Aorta (tissue), 5 donors: ENCODE measurements at regions not wholly inside any gene's neighbourhood (a gene's known extent, or its start where the extent isn't known, plus 50 kb on each side); places are given as distances from the start of the nearest gene placed in this dataset.
"Not testable (repeated sequence)": the region's sequence is repeated elsewhere in the genome, so short reads cannot be mapped to it uniquely, and the experiment has no call there.

Source experiments
- ATAC-seq: fragments of 200-7000 bp; cut with Tn5 transposase; one replicate; pipeline ENCODE4 v1.9.1; 2022; ENCODE audit warnings: moderate library complexity; ENCODE audit not compliant: low FRiP score
- DNase-seq, 2 donors: peaks; one replicate each; pipeline ENCODE4 v3.0.0-alpha.2; 2020
- H3K27ac ChIP-seq, 2 donors: one replicate each; pipeline ENCODE4 v1.5.1; 2013; ENCODE audit warnings: low read length in 2 of 2, mild to moderate bottlenecking in 2 of 2, moderate library complexity in 2 of 2, control low read depth in 1 of 2, inconsistent platforms in 1 of 2, low read depth in 1 of 2
- H3K27me3 ChIP-seq, 2 donors: one replicate each; pipeline ENCODE4 v1.6.1; 2013; ENCODE audit warnings: control low read depth in 1 of 2, low read length in 1 of 2, mild to moderate bottlenecking in 1 of 2, moderate library complexity in 1 of 2; ENCODE audit not compliant: insufficient read depth in 2 of 2, control insufficient read depth in 1 of 2
- H3K36me3 ChIP-seq, 2 donors: one replicate each; pipeline ENCODE4 v1.6.1; 2013; ENCODE audit warnings: control low read depth in 1 of 2, low read length in 1 of 2, mild to moderate bottlenecking in 1 of 2; ENCODE audit not compliant: insufficient read depth in 2 of 2, control insufficient read depth in 1 of 2
- H3K4me1 ChIP-seq, 2 donors: one replicate each; pipeline ENCODE4 v1.6.1; 2013; ENCODE audit warnings: low read length in 2 of 2, control low read depth in 1 of 2, mild to moderate bottlenecking in 1 of 2, moderate library complexity in 1 of 2; ENCODE audit not compliant: insufficient read depth in 2 of 2, control insufficient read depth in 1 of 2
- H3K4me3 ChIP-seq, 2 donors: one replicate each; pipeline ENCODE4 v1.5.1; 2013; ENCODE audit warnings: low read length in 2 of 2, control low read depth in 1 of 2, mild to moderate bottlenecking in 1 of 2
- H3K9me3 ChIP-seq: one replicate; pipeline ENCODE4 v1.6.1; 2013; ENCODE audit warnings: mild to moderate bottlenecking, low read length; ENCODE audit not compliant: control insufficient read depth
- WGBS, 2 donors: extraction: QIAGEN DNeasy Blood & Tissue Kit; methylation state at CpG; one replicate each; pipeline ENCODE4 v1.1.7; 2013; 5-methylcytosine and 5-hydroxymethylcytosine counted together
- intact Hi-C, 2 donors: fragments of 100-400 bp; cut with DNase I; formaldehyde crosslinking; loops; one replicate each; pipeline versions ENCODE4 v1.14.2 to v1.15.0; 2022
- donor health status: healthy with polysubstance abuse.
- donor health status: Bipolar disorder and iron deficiency.
- donor health status: DM: no; HTN: no; CAD: no.
- donor health status: DM: no; HTN: no; CAD: no.
- donor health status: DM: yes; HTN: yes; CAD: no.

DNA sequence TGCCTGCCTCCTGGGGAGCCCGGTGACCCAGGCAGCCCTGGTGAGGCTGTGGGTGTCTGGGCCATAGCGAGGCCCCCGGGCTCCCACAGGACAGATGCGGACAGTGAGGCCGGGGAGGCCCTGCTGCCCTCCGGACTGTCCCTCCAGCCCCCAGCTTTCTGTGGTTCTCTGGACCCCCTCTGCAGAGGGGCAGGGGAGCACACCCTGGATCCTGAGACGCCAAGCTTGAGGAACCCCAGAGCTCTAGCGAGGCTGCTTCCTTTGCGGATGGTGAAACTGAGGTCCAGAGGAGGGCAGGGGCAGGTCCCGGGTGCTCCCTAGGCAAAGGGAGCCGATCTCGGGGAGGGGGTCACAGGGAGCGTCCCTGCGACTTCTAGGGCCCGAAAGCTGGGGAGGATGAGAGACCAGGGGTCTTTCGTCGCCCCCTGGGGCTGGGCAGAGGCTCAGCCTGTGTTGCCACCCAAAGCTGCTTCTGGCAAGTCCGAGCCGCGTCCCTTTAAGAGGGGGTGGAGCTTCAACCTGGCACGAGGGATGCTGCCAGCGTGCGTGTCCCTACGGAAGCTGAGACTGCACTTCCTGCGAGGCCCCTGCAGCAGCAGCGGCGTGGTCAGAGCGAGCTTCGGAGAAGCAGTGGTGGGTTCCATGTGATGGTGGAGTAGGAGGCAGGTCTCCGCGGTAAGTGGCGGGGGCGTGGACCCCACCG is 94.7 kb downstream of the POTEH start:
- H3K9me3 ChIP-seq, intact Hi-C loops, H3K4me1 ChIP-seq, H3K4me3 ChIP-seq, H3K36me3 ChIP-seq, H3K27ac ChIP-seq, H3K27me3 ChIP-seq, DNase-seq: not testable (repeated sequence)
- WGBS, 2 donors: no CpG with 5 or more reads among the region's 34 CpGs
- peak; percentile 74 for ATAC-seq

DNA sequence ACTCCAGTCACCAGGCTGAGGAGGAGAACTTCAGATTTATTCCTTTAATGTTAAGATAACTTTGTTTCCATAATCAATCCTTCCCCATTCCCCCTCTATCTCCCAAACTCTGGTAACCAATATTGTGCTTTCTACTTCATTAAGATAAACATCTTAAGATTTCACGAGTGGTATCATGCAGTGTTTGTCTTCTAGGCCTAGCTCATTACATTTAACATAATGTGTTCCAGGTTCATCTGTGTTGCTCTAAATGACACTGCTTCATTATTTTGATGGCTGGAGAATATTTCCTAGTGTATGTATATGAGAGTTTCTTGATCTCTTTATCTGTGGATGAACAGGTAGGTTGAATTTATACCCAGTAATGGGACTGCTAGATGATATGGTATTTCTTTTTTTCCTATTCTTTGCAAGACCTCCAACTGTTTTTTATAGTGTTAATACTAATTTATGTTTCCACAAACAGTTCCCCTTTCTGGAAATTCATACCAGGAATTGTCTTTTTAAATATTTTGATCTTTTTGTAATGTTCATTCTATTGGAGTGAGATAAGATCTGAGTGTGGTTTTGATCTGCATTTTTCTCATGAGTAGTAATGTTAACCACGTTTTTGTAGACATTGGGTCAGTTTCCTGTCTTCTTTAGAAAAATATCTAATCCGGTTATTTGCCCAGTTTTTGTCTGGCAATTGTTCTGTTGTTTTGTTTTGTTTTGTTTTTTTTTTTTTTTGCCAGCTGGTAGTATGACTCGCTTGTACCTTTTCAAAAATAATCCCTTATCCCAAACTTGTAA is 97.3 kb downstream of the POTEH start:
- H3K27me3 ChIP-seq: not testable (repeated sequence)

GRCh38 chr22:15791557-15791956 is 101.7 kb downstream of the POTEH start:
- ATAC-seq, H3K4me1 ChIP-seq, H3K27ac ChIP-seq, H3K36me3 ChIP-seq, H3K9me3 ChIP-seq, intact Hi-C loops, H3K4me3 ChIP-seq, DNase-seq, H3K27me3 ChIP-seq: not testable (repeated sequence)
- 81 to 84% methylated on average over 1 of the region's 3 CpGs for WGBS, 2 donors

More for the DNA sequence above, 97.3 kb downstream of the POTEH start:
- H3K4me1 ChIP-seq, ATAC-seq, H3K36me3 ChIP-seq, intact Hi-C loops, H3K4me3 ChIP-seq, H3K27ac ChIP-seq, H3K9me3 ChIP-seq, DNase-seq: not testable (repeated sequence)
- WGBS, 2 donors: 34 to 35% methylated on average over 3 to 4 of the region's 4 CpGs

DNA sequence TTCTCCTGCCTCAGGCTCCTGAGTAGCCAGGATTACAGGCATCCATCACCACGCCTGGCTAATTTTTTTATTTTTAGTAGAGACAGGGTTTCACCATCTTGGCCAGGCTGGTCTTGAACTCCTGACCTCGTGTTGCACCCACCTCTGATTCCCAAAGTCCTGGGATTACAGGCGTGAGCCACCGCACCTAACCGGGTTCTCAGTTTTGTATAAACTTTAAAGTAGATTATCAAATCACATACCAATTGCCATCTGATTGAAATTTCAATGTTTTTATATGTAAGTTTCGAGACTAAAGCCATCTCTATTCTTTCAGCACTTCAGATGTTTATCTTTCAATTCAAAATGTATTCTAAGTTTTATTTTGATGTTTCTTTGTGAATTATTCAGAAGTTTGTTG is 110.1 kb downstream of the POTEH start:
- 0 to 63% methylated on average over 1 to 2 of the region's 6 CpGs for WGBS, 2 donors
- ATAC-seq, H3K36me3 ChIP-seq, H3K27me3 ChIP-seq, H3K9me3 ChIP-seq, H3K4me1 ChIP-seq, intact Hi-C loops, H3K27ac ChIP-seq, H3K4me3 ChIP-seq: not testable (repeated sequence)
- peak in 1 of 2 donors; percentile 23 for DNase-seq

DNA sequence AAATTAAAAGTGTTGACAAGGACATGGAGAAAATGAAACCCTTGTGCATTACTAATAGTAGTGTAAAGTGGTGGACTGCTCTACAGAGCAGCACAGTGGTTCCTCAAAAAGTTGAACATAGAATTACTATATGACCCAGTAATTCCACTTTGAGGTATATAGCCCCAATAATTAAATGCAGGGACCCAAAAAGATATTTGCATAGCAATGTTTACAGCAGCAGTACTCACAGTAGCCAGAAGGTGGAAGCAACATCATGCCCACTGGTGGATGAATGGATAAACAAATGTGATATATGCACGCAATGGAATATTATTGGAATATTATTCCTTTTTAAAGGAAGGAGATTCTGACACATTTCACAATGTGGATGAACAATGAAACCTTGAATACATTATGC is 121.3 kb downstream of the POTEH start:
- H3K27me3 ChIP-seq, H3K36me3 ChIP-seq, DNase-seq, intact Hi-C loops, H3K4me1 ChIP-seq, H3K27ac ChIP-seq, H3K9me3 ChIP-seq, H3K4me3 ChIP-seq: not testable (repeated sequence)
- no CpG with 5 or more reads among the region's 1 CpG for whole genome bisulfite sequencing, 2 donors
- peak; percentile 60 for ATAC-seq

DNA sequence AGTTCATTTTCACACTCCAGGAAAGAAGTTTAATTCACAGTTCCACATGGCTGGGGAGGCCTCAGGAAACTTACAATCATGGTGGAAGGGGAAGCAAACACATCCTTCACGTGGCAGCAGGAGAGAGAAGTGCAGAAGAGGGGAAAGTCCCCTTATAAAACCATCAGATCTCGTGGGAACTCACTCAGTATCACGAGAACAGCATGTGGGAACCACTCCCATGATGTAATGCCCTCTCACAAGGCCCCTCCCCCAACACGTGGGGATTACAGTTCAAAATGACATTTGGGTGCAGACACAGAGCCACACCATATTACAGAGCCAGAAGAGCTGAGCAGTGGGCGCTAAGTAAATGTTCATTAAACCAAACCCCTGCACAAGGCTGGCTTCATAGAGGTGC is 126.0 kb downstream of the POTEH start:
- H3K27me3 ChIP-seq, H3K27ac ChIP-seq, DNase-seq, H3K36me3 ChIP-seq, H3K4me1 ChIP-seq, ATAC-seq, intact Hi-C loops, H3K4me3 ChIP-seq, H3K9me3 ChIP-seq: not testable (repeated sequence)
- no CpG with 5 or more reads among the region's 5 CpGs for WGBS, 2 donors

DNA sequence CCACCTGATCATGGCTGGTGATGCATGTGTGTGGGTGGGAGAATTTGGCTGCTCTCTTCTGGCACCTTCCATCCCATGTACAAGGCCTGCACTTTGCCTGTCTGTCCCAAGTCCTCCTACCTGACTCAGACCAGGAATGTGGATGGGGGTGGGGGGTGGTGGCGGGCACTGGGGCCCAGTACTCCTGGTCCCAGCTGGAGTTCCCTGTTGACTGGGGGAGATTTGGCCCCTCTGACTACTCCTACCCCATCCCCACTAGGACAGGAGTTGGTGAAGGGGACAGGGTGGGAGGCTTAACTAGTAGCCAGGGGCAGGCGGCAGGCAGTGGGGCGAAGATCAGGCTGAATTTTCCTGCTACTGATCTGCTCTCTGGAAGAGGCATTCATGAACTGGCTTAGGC is 126.6 kb downstream of the POTEH start:
- H3K9me3 ChIP-seq, H3K4me1 ChIP-seq, H3K27ac ChIP-seq, intact Hi-C loops, H3K4me3 ChIP-seq, DNase-seq, ATAC-seq, H3K36me3 ChIP-seq, H3K27me3 ChIP-seq: not testable (repeated sequence)
- 47 to 50% methylated on average over 1 of the region's 3 CpGs for WGBS, 2 donors

- H3K36me3 ChIP-seq, intact Hi-C loops, H3K27me3 ChIP-seq, H3K27ac ChIP-seq, H3K4me1 ChIP-seq, ATAC-seq, H3K9me3 ChIP-seq, H3K4me3 ChIP-seq: not testable (repeated sequence)
- 32 to 40% methylated on average over 1 of the region's 2 CpGs for WGBS, 2 donors
- peak in 1 of 2 donors; percentile 26 for DNase-seq
Observed at GRCh38 chr22:15817264-15817663, 127.4 kb downstream of the POTEH start.

DNA sequence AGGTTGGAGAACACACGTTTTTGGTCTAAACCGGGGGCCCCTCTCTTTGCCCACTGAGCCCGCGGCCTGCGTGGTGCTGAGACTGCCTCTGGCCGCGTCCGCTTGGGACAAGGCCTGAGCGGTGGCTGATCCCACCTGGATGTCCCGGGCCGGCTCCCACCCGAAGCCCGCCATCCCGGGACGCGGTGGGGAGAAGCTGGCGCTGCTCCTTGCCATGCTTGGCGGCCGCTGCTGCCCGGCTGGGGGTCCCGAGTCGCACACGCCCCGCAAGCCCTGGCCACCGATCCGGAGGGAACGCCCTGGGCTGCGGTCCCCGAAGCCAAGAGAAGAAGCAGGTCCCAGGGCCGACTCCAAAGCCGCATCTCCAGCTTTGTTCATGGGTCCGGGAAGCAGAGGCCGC is 130.1 kb downstream of the POTEH start:
- ATAC-seq, H3K36me3 ChIP-seq, H3K4me3 ChIP-seq, H3K27ac ChIP-seq, intact Hi-C loops, H3K4me1 ChIP-seq, H3K27me3 ChIP-seq, H3K9me3 ChIP-seq, DNase-seq: not testable (repeated sequence)
- WGBS, 2 donors: 74% methylated on average over 16 of the region's 33 CpGs; no CpG with 5 or more reads in 1 of the 2 donors
